ENCODE measurements at regions not wholly inside any gene's neighbourhood (a gene's known extent, or its start where the extent isn't known, plus 50 kb on each side); places are given as distances from the start of the nearest gene placed in this dataset.
"Not testable (repeated sequence)": the region's sequence is repeated elsewhere in the genome, so short reads cannot be mapped to it uniquely, and the experiment has no call there.

DNA sequence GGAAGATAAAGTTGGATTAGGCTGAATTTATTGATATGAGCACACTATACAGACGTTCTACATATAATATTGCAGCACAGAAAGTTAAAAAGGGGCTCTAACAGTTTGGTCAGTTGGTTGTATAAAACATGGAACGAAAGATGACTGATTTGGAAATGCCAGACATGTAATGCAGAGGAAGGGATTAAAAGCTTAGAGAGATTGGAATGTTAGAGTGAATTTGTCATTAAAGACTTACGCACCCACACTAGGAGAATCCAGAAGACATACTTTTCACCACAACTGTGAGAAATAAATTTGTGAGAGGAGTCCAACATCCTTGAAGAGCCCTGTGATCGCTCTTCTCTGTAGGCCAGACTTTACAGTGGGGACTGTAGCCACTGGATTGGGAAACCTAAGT is 134.7 kb downstream of the GPR63 start:
- WGBS (ENCODE audit: insufficient coverage), result 100% methylated on average over 1 of the region's 4 CpGs
- Histone ChIP-seq H3K9me3 (replicated peaks; ENCODE audit: control insufficient read depth, low read depth, low read length) (no peaks in the 10 kb centered on the region), H3K27me3 (ENCODE audit: control insufficient read depth, insufficient read depth, low read length) (no peaks in the 10 kb centered on the region), H3K36me3 (ENCODE audit: control insufficient read depth, insufficient read depth, low read length) (no peaks in the 10 kb centered on the region), H3K4me3 (ENCODE audit: low read length) (no peak overlapping the region), H3K27ac (ENCODE audit: low read length) (no peak overlapping the region), H3K4me1 (ENCODE audit: control insufficient read depth, insufficient read depth, low read length) (no peaks in the 10 kb centered on the region)
- no peak for DNase-seq

- no peak for DNase-seq
- no peaks in the 10 kb centered on the region for H3K36me3 ChIP-seq (ENCODE audit: control insufficient read depth, insufficient read depth, low read length)
- H3K27ac ChIP-seq (ENCODE audit: low read length), result no peak overlapping the region
- no peaks in the 10 kb centered on the region for H3K27me3 ChIP-seq (ENCODE audit: control insufficient read depth, insufficient read depth, low read length)
- no peaks in the 10 kb centered on the region for H3K4me1 ChIP-seq (ENCODE audit: control insufficient read depth, insufficient read depth, low read length)
- no CpG with 5 or more reads among the region's 2 CpGs for WGBS (ENCODE audit: insufficient coverage)
- H3K4me3 ChIP-seq (ENCODE audit: low read length), result no peak overlapping the region
- no peaks in the 10 kb centered on the region for H3K9me3 ChIP-seq (replicated peaks; ENCODE audit: control insufficient read depth, low read depth, low read length)
Measured at GRCh38 chr6:96700915-96701314, 136.4 kb downstream of the GPR63 start.

DNA sequence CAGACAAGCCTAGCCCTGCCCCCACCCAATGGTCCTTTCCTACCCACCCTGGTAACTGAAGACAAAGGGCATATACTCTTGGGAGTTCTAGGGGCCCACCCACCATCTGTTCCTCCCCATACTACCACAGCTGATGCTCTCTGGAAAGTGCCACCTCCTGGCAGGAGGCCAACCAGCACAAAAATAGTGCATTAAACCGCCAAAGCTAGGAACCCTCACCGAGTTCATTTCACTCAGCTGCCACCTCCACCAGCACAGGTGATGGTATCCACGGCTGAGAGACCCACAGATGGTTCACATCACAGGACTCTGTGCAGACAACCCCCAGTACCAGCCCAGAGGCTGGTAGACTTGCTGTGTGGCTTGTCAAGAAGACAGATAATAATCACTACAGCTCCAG is 131.5 kb downstream of the FHL5 start:
- not testable (repeated sequence) for H3K4me1 ChIP-seq (ENCODE audit: control insufficient read depth, insufficient read depth, low read length); DNase-seq; H3K36me3 ChIP-seq (ENCODE audit: control insufficient read depth, insufficient read depth, low read length); H3K4me3 ChIP-seq (ENCODE audit: low read length); H3K9me3 ChIP-seq (replicated peaks; ENCODE audit: control insufficient read depth, low read depth, low read length); H3K27me3 ChIP-seq (ENCODE audit: control insufficient read depth, insufficient read depth, low read length)
- WGBS (ENCODE audit: insufficient coverage), result no CpG with 5 or more reads among the region's 3 CpGs
- H3K27ac ChIP-seq (ENCODE audit: low read length), result peak overlapping the region; percentile 59

DNA sequence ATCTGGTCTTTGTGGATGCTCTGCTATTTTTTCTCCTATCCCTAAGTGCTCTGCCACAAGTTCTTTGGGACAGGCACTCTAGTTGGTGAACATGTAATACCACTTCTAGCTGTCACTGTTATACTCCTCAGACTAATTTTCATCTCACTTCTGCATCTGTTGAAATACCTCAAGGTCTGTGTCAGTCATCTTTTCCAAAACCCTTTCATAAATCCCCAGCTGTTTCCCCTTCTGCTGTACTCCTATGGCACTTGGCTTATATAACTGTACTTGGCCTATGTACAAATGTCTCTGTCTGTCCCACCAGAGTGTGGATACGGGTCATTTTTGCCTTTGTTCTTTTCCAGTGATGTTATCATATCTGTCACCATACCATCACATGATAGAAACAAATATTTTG is 124.2 kb downstream of the FHL5 start:
- WGBS (ENCODE audit: insufficient coverage), result no CpG with 5 or more reads among the region's 1 CpG

GRCh38 chr6:96685702-96686101 is 122.8 kb downstream of the FHL5 start:
- H3K9me3 ChIP-seq (replicated peaks; ENCODE audit: control insufficient read depth, low read depth, low read length), result peaks cover 3% of the 10 kb centered on the region
- peaks cover 3% of the 10 kb centered on the region for H3K4me1 ChIP-seq (ENCODE audit: control insufficient read depth, insufficient read depth, low read length)
- WGBS (ENCODE audit: insufficient coverage), result no CpG with 5 or more reads among the region's 2 CpGs
- no peak for DNase-seq
- no peaks in the 10 kb centered on the region for H3K27me3 ChIP-seq (ENCODE audit: control insufficient read depth, insufficient read depth, low read length)
- H3K36me3 ChIP-seq (ENCODE audit: control insufficient read depth, insufficient read depth, low read length), result no peaks in the 10 kb centered on the region
- no peak overlapping the region for H3K27ac ChIP-seq (ENCODE audit: low read length)
- H3K4me3 ChIP-seq (ENCODE audit: low read length), result no peak overlapping the region

More for the DNA sequence above, 124.2 kb downstream of the FHL5 start:
- no peak overlapping the region for H3K4me3 ChIP-seq (ENCODE audit: low read length)
- no peak overlapping the region for H3K27ac ChIP-seq (ENCODE audit: low read length)
- no peaks in the 10 kb centered on the region for H3K27me3 ChIP-seq (ENCODE audit: control insufficient read depth, insufficient read depth, low read length)
- peaks cover 3% of the 10 kb centered on the region for H3K4me1 ChIP-seq (ENCODE audit: control insufficient read depth, insufficient read depth, low read length)
- H3K36me3 ChIP-seq (ENCODE audit: control insufficient read depth, insufficient read depth, low read length), result no peaks in the 10 kb centered on the region
- H3K9me3 ChIP-seq (replicated peaks; ENCODE audit: control insufficient read depth, low read depth, low read length), result peaks cover 3% of the 10 kb centered on the region
- DNase-seq, result peak; percentile 54

DNA sequence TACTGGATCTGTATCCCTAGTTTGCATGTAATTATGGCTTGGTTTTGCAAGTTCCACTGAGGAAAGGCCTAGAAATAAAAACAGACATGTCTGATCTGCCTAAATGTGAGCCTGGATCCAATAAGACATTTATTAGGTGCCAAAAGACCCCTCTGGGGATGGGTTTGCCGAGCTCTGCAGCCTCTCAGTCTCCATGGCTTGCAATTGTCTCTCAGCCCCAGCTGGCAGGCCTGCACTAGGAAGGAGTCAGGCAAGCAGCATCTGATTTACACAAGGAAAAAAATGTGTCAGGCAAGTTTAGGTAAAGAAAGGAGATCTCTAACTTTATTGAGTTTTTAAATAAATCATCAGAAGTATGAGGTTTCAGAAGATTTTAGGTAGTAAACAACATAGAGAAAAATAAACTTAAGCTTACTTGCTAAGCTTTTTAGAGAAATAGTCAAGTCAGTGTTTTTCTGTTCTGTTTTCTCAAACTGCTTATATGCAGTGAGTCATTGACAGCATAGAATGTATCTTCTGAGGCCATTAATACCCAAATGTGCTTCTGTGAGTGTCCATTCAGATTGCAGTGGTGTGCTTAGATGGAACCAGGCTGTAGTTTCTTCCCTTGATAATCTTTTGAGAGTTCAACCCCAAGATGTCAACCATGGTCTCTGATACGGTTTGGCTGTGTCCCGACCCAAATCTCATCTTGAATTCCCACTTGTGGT is 121.0 kb downstream of the FHL5 start:
- Histone ChIP-seq H3K4me1 (ENCODE audit: control insufficient read depth, insufficient read depth, low read length) (peaks cover 3% of the 10 kb centered on the region), H3K27me3 (ENCODE audit: control insufficient read depth, insufficient read depth, low read length) (no peaks in the 10 kb centered on the region), H3K36me3 (ENCODE audit: control insufficient read depth, insufficient read depth, low read length) (no peaks in the 10 kb centered on the region), H3K4me3 (ENCODE audit: low read length) (no peak overlapping the region), H3K27ac (ENCODE audit: low read length) (peak overlapping the region; percentile 7), H3K9me3 (replicated peaks; ENCODE audit: control insufficient read depth, low read depth, low read length) (peaks cover 3% of the 10 kb centered on the region)
- peak; percentile 44 for DNase-seq
- WGBS (ENCODE audit: insufficient coverage), result no CpG with 5 or more reads among the region's 3 CpGs

DNA sequence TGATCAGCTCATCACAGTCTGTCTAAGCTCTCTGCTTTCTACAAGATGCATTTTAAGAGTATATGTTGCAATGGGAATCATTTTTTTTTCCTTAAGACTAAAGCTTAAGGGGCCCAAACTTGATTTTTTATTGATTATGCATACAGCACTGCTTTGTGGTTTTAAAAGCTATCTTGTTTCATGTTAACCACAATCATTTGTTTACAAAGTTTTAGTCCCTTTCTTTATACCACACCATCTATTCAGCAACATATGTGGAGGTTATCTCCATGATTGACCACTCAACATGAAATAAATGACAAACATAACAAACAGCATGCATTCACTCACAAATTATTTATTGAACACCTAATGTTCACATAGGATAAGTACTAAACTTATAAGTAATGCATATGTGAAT is 119.1 kb downstream of the FHL5 start:
- H3K9me3 ChIP-seq (replicated peaks; ENCODE audit: control insufficient read depth, low read depth, low read length), result peaks cover 3% of the 10 kb centered on the region
- no peak overlapping the region for H3K27ac ChIP-seq (ENCODE audit: low read length)
- no peaks in the 10 kb centered on the region for H3K27me3 ChIP-seq (ENCODE audit: control insufficient read depth, insufficient read depth, low read length)
- no peak for DNase-seq
- no peaks in the 10 kb centered on the region for H3K36me3 ChIP-seq (ENCODE audit: control insufficient read depth, insufficient read depth, low read length)
- no peak overlapping the region for H3K4me3 ChIP-seq (ENCODE audit: low read length)
- no peaks in the 10 kb centered on the region for H3K4me1 ChIP-seq (ENCODE audit: control insufficient read depth, insufficient read depth, low read length)

GRCh38 chr6:96675597-96675996 is 112.7 kb downstream of the FHL5 start:
- no peaks in the 10 kb centered on the region for H3K9me3 ChIP-seq (replicated peaks; ENCODE audit: control insufficient read depth, low read depth, low read length)
- H3K36me3 ChIP-seq (ENCODE audit: control insufficient read depth, insufficient read depth, low read length), result no peaks in the 10 kb centered on the region
- peak; percentile 39 for DNase-seq
- H3K4me3 ChIP-seq (ENCODE audit: low read length), result no peak overlapping the region
- no CpG with 5 or more reads among the region's 1 CpG for WGBS (ENCODE audit: insufficient coverage)
- peaks cover 3% of the 10 kb centered on the region for H3K4me1 ChIP-seq (ENCODE audit: control insufficient read depth, insufficient read depth, low read length)
- H3K27ac ChIP-seq (ENCODE audit: low read length), result no peak overlapping the region
- H3K27me3 ChIP-seq (ENCODE audit: control insufficient read depth, insufficient read depth, low read length), result no peaks in the 10 kb centered on the region
